ENCODE measurements at regions not wholly inside any gene's neighbourhood (a gene's known extent, or its start where the extent isn't known, plus 50 kb on each side); places are given as distances from the start of the nearest gene placed in this dataset.

DNA sequence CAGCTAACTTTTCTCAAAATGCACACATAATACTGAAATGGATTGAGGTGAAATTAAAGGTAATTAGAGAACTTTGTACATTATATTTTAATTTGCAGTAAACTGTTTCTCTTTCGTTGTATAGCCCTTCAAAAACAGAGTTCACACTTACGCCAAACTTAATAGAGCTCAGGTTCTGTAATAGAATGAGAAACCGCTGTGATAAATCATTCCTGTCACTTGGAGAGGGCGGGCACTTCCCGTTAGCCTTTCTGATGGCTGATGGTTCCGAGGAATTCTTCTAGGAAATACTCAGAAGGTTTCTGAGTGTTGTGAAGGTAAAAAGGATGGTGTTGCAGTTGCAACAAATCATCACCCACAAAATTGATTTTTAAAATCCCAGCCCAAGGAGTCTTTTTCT, 155.8 kb upstream of the ALKAL2 start:
- no peaks in the 10 kb centered on the region for H3K36me3 ChIP-seq (ENCODE audit: insufficient read depth in 1 of 2, low read depth in 1 of 2)
- H3K27ac ChIP-seq, result no peak overlapping the region
- H3K9me3 ChIP-seq, result no peaks in the 10 kb centered on the region
- H3K27me3 ChIP-seq (ENCODE audit: insufficient read depth in 3 of 3, low read length in 2 of 3), result peaks cover 0 to 4% (median 0%) of the 10 kb centered on the region in 3 donors
- H3K4me3 ChIP-seq, result no peak overlapping the region
- ATAC-seq (no peak), DNase-seq (no peak)
- H3K4me1 ChIP-seq, result no peaks in the 10 kb centered on the region
- WGBS, 3 donors, result 66 to 72% (median 70%) methylated on average over 6 of the region's 6 CpGs
- TF ChIP-seq, protein P1, sequence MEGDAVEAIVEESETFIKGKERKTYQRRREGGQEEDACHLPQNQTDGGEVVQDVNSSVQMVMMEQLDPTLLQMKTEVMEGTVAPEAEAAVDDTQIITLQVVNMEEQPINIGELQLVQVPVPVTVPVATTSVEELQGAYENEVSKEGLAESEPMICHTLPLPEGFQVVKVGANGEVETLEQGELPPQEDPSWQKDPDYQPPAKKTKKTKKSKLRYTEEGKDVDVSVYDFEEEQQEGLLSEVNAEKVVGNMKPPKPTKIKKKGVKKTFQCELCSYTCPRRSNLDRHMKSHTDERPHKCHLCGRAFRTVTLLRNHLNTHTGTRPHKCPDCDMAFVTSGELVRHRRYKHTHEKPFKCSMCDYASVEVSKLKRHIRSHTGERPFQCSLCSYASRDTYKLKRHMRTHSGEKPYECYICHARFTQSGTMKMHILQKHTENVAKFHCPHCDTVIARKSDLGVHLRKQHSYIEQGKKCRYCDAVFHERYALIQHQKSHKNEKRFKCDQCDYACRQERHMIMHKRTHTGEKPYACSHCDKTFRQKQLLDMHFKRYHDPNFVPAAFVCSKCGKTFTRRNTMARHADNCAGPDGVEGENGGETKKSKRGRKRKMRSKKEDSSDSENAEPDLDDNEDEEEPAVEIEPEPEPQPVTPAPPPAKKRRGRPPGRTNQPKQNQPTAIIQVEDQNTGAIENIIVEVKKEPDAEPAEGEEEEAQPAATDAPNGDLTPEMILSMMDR (IDR thresholded peaks at IDR 0.05), result no peak
- intact Hi-C loops (cut with DNase I), result no loop called here

DNA sequence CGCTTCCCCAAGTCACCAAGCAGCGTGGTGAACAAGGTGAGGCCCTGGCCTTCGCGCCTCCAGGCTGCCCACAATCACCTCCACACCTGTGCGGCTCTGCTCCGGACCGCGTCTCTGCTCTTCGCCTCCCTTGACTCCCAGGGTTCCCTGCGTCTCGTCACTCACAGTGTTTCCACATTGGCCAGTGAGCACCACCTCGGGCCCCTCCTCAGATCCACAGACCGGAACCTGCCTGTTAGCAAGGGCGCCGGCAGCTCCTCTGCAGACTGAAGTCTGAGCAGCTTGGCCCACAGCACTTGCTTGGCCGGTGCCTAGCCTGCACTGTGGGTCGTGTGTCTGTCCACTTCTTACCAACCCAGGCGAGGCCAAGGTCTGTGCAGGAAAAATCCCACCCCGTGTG, 155.3 kb upstream of the ALKAL2 start:
- Histone ChIP-seq H3K27me3 (ENCODE audit: insufficient read depth in 3 of 3, low read length in 2 of 3) (peaks cover 0 to 6% (median 0%) of the 10 kb centered on the region in 3 donors), H3K36me3 (ENCODE audit: insufficient read depth in 1 of 2, low read depth in 1 of 2) (no peaks in the 10 kb centered on the region), H3K4me3 (no peak overlapping the region), H3K9me3 (no peaks in the 10 kb centered on the region), H3K27ac (no peak overlapping the region), H3K4me1 (no peaks in the 10 kb centered on the region)
- DNase-seq (no peak), ATAC-seq (no peak)
- 86 to 90% (median 87%) methylated on average over 19 of the region's 19 CpGs for WGBS, 3 donors
- TF ChIP-seq, protein P1 (IDR thresholded peaks at IDR 0.05), result no peak
- intact Hi-C loops (cut with DNase I), result no loop called here

DNA sequence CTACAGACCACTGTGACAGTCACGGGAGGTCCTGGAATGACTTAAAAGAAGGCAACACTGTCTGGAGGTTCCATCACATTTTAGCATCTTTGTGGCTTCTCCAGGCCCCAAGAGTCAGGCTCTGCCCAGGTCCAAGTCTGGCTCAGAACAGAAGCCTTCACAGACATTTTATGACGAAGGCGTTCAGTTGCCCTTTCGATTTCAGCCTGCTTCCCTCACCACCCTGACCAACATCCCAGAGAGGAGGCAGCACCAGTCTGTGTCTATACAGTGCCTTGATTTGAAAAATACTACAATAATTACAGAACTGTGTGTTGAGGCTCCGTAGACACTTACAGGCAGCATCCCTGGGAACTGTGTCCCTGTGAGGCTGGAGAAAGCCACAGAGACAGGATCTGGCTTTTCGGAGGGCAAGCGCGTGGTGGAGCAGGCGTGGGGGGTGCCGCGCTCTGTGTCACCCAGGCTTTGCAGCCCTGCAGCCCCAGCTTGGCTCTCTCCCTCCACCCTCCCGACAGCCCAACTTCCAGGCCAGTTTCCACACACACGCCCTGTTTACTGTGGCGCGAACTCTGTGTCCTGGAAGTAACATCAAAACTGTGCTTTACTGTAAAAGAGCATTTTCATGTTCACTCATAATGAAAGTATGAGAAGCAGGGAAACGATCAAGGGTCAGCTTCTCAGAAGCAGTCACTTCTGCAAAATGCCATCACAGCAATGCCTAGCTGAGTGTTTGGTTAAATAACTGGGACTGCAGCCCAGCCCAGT, 153.5 kb upstream of the ALKAL2 start:
- no peak overlapping the region for H3K4me3 ChIP-seq
- TF ChIP-seq, protein P1 (IDR thresholded peaks at IDR 0.05), result no peak
- 76 to 89% (median 77%) methylated on average over 16 of the region's 16 CpGs for WGBS, 3 donors
- H3K27me3 ChIP-seq (ENCODE audit: insufficient read depth in 3 of 3, low read length in 2 of 3), result peaks cover 0 to 6% (median 0%) of the 10 kb centered on the region in 3 donors
- no peaks in the 10 kb centered on the region for H3K4me1 ChIP-seq
- DNase-seq, result no peak
- intact Hi-C loops (cut with DNase I), result no loop called here
- H3K36me3 ChIP-seq (ENCODE audit: insufficient read depth in 1 of 2, low read depth in 1 of 2), result no peaks in the 10 kb centered on the region
- H3K27ac ChIP-seq, result no peak overlapping the region
- no peaks in the 10 kb centered on the region for H3K9me3 ChIP-seq
- ATAC-seq, result no peak

DNA sequence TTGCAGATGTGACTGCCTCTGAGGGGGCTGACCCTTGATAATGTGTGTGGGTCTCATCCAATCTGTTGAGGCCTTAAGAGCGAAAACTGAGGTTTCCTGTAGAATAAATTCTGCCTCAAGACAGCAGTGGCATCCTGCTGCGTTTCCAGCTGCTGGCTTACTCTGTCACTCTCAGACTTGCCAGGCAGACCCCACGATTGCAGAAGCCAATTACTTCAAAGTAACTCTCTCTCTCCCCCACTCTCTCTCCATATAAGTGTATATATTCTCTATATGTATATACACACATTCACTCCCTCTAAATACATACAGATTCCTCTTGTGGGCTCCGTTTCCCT, 152.5 kb upstream of the ALKAL2 start:
- Histone ChIP-seq H3K4me1 (no peaks in the 10 kb centered on the region), H3K36me3 (ENCODE audit: insufficient read depth in 1 of 2, low read depth in 1 of 2) (no peaks in the 10 kb centered on the region), H3K9me3 (no peaks in the 10 kb centered on the region), H3K27me3 (ENCODE audit: insufficient read depth in 3 of 3, low read length in 2 of 3) (peaks cover 0 to 6% (median 0%) of the 10 kb centered on the region in 3 donors), H3K27ac (no peak overlapping the region), H3K4me3 (no peak overlapping the region)
- 54 to 66% (median 54%) methylated on average over 4 of the region's 4 CpGs for WGBS, 3 donors
- ATAC-seq (no peak), DNase-seq (no peak)
- TF ChIP-seq, protein P1 (IDR thresholded peaks at IDR 0.05), result no peak
- intact Hi-C loops (cut with DNase I), result no loop called here
